Activated effector memory CD4-positive, alpha-beta T cell treated with Interleukin-2 at 50 U/mL for 16 hours (primary cell): ENCODE measurements at regions not wholly inside any gene's neighbourhood (a gene's known extent, or its start where the extent isn't known, plus 50 kb on each side); places are given as distances from the start of the nearest gene placed in this dataset.
"Not testable (repeated sequence)": the region's sequence is repeated elsewhere in the genome, so short reads cannot be mapped to it uniquely, and the experiment has no call there.

Experiments
- DNase-seq: peaks from one replicate; pipeline ENCODE4 v3.0.0-alpha.2; 2020

- no peak for DNase-seq
Observed at GRCh38 chr3:193909387-193909786, 226.6 kb upstream of the HES1 start.

- DNase-seq: no peak
Observed at GRCh38 chr3:193910310-193910709, 225.6 kb upstream of the HES1 start.

- no peak for DNase-seq
Observed at GRCh38 chr3:193910886-193911738, 224.8 kb upstream of the HES1 start.

DNA sequence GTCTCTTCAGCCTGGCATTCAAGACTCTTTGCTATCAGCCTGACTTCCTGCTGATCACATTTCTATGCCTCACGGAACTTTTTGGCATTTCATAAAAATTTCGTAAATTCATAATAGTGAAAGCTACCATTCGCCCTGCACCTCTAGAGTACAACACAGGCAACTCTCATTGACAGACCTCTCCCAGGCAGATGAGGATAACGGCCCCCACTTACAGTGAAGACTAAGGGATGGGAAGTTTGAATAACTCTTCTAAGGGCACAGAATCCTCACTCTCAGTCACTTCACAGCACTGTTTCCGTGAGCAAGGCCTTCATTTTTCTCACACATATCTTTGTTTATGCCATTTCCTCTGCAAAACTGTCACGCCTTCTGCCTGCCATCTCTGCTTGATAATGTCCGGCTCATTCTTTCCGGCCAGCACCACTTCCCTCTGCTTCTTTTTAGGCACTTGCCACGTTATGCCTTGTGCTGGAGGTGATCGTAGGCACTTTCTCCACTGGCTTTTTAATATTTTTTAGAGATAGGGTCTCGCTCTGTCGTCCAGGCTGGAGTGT, 224.1 kb upstream of the HES1 start:
- DNase-seq: no peak

GRCh38 chr3:193912621-193913178, 223.2 kb upstream of the HES1 start:
- no peak for DNase-seq

- DNase-seq: no peak
Observed at GRCh38 chr3:193914602-193915001, 221.3 kb upstream of the HES1 start.

- DNase-seq: no peak
Observed at GRCh38 chr3:193915099-193915498, 220.8 kb upstream of the HES1 start.

DNA sequence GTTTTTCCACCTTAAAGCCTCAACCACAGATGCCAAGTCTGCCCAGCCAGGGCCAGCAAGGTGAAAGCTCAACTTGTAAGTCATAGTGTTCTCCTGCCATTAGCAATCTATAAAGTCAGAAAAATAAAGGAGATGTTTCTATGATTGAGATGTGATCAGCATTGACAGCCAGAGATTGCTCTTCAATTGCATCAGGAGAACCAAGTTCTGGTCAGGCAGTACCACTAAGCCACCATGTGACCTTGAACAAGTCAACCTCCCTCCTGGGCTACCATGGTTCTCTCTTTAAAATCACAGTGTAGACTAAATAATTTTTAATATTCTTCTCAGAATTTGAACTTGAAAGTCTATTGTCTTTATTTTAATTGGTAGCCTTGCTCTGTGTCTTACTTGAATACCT, 220.3 kb upstream of the HES1 start:
- DNase-seq: no peak

- no peak for DNase-seq
Observed at GRCh38 chr3:193917158-193917557, 218.8 kb upstream of the HES1 start.

DNA sequence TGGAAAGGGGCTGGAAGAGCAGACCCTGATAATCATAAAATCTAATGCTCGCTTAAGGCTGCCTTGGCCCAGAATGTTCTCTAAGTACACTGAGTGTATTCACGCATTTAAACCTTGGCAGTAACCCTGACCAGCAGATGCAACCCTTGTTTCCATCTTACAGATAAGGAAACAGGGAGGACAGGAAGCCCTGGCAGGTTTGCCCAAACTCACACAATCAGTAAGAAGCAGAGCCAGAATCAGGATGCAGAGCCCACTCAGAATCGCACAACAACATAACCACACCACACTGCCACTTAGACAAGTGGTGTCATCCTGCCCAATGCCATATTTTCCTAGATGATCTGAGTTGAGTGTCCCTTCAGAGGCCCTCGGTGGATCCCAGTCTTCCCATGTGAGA, 214.5 kb upstream of the HES1 start:
- DNase-seq: no peak

DNA sequence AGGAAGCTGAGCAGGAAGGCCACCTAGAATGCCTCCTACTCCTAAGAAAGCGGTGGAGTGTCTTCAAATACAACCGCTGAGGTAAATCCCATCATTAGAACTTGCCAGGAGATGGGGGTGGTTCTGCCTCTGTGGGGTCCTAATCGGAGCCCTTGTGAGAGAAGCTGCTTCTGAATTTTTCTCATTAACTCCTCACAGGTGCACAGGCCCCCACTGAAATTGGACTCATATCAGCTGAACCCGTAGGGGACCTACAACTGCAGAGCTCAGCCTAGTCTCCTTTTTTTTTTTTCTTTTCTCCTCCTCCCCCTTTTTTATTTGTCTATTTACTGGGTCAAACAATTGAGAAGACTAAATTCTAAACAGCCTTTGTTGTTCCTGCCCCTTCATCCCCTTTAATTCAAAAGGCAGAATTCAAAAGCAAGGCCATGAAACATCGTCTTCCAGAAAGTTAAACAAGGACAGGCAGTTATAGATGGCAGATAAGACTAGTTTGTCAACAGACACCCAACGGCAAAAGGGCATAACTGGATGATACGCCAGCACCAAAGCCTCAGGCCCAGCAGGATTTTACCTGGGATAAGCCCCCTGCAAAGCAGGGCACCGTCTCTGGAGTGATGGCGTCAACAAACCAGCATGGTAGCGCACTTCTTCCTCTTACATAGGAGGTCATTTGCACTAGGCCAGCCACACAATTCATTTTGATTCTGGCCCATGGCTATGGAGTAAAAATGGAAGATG, 213.7 kb upstream of the HES1 start:
- DNase-seq: no peak

DNA sequence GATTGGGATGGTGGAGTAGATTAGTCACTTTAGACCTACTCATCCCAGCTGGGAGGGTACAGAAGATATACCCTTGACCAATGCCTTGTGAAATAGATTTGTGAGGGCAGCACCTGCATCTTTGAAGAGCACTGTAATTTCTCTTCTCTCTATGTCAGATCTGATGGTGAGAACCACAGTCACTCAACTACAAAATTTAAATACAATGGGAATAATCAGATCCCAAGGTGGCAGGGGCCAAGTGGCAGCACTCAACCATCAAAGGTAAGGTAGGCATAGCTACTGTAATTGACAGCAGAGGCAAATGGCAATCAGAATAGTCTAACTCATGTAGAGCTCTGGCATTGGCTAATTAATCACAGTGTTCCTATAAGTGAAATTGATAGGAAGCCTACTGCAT, 212.0 kb upstream of the HES1 start:
- DNase-seq: not testable (repeated sequence)

- DNase-seq: not testable (repeated sequence)
Observed at GRCh38 chr3:193926071-193926470, 209.9 kb upstream of the HES1 start.

DNA sequence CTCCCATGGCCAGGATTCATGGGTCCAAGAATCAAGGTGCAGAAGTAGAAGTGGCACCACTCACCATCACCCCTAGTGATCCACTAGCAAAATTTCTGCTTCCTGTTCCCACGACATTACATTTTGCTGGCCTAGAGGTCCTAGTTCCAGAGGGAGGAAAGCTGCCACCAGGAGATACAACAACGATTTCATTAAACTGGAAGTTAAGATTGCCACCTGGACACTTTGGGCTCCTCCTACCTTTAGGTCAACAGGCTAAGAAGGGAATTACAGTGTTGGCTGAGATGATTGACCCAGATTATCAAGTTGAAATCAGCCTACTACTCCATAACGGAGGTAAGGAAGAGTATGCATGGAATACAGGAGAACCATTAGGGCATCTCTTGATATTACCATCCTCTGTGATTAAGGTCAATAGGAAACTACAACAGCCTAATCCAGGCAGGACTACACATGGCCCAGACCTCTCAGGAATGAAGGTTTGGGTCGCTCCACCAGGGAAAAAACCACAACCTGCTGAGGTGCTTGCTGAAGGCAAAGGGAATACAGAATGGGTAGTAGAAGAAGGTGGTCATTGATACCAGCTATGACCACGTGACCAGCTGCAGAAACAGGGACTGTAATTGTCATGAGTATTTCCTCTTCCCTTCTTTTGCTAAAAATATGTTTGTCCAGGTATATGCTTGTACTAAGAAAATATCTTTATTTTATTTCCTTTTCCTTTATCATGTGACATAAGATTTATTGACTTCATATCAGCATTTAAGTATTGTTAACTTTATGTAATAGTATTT, 208.3 kb upstream of the HES1 start:
- DNase-seq: not testable (repeated sequence)

DNA sequence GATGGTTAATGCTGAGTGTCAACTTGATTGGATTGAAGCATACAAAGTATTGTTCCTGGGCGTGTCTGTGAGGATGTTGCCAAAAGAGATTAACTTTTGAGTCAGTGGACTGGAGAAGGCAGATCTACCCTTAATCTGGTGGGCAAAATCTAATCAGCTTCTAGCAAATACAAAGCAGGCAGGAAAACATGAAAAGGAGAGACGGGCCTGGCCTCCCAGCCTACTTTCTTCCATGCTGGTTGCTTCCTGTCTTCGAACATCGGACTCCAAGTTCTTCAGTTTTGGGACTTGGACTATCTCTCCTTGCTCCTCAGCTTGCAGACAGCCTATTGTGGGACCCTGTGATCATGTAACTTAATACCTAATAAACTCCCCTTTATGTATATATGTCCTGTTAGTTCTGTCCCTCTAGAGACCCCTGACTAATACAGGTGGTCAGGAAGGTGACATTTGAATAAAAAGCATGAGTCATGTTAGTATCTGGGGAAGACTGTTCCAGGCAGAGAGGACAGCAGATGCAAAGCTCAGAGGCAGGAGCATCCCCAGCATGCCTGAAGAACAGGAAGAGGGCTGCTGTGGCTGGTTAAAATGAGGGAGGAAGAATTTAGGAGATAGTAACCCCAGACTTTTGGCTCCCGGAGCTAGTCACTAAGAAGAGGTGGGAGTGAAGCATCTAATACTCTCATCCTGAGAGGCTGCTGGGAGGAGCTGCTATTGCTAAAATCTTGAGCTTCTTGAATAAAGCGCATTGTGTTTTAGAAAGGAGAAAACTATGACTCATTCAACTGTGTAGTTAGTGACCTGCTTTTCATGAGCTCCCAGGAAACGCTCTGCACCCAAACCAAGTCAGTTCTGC, 207.4 kb upstream of the HES1 start:
- DNase-seq: no peak

GRCh38 chr3:193929373-193929772, 206.6 kb upstream of the HES1 start:
- no peak for DNase-seq

DNA sequence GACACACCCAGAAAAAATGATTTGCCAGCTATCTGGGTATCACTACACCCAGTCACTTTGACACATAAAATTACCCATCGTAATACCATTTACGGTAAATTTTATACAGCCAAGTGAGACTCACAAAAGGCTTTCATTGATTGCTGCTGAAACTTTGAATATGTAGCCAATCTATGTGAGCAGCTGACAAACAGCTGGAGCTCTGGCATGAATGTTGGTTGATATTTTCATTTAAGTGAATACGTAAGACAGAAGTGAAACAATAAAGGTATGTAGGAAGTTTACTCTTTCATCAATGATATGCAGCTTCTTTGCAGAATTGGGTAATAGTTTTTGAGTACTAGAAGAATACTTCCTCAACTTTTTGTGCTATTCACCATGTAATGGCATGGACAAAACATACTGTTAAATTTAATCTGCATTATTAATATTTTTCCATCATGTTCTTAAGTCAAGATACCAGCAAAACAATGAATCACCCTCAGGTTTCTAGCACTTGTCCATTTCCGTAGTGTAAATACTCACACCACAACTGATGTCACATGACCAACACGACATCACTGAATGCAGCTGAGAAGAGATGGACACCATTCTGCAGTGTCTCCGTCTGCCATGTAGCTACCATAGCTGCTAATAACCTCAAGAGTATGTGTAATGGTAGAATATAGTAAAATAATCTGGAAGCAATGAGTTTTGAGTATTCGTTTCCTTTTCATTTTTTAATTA, 205.9 kb upstream of the HES1 start:
- no peak for DNase-seq

DNA sequence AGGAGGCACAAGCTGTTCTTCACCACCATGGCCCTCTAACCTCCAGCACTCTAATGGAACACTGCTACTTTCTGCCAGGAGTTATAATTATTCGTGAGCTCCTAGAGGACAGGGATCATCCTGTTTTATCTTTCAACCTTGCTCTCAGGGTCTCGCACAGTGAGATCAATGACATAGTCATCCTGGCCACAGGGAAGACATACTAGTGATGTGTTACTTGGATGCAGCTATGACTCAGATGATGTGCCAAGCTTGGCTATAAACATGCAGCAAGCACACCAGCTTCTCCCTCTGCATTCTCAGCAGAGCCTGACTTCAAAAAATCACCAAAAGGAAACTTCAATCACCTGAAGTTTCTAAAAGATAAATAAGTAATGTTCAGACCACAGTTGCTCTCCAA, 203.8 kb upstream of the HES1 start:
- DNase-seq: no peak

- no peak for DNase-seq
Observed at GRCh38 chr3:193932576-193932975, 203.4 kb upstream of the HES1 start.

DNA sequence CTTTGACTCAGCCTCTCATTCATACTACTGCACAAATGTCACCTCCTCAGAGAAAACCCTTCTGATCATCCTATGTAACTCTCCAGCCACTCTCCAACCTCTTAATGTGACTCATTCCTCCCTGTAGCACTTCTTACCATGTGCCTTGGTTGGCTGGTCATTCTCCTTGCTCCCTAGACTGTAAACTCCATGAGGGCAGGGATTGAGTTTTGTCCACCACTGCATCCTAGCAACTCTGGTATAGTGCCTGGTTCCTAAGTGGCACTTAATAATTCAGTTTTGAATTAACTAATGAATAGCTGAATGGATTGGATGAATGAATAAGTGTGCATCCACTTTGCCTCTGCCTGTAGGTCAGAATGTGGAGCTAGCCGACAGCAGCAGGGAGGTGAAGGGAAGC, 202.5 kb upstream of the HES1 start:
- DNase-seq: no peak

GRCh38 chr3:193935916-193936315, 200.0 kb upstream of the HES1 start:
- DNase-seq: no peak
